T-helper 2 cell (primary cell): ENCODE measurements at regions not wholly inside any gene's neighbourhood (a gene's known extent, or its start where the extent isn't known, plus 50 kb on each side); places are given as distances from the start of the nearest gene placed in this dataset.

Experiments used
- DNase-seq, 5 experiments: peaks; one replicate each; pipeline versions ENCODE4 v3.0.0 to v3.0.0-alpha.2; 2012 to 2022

DNA sequence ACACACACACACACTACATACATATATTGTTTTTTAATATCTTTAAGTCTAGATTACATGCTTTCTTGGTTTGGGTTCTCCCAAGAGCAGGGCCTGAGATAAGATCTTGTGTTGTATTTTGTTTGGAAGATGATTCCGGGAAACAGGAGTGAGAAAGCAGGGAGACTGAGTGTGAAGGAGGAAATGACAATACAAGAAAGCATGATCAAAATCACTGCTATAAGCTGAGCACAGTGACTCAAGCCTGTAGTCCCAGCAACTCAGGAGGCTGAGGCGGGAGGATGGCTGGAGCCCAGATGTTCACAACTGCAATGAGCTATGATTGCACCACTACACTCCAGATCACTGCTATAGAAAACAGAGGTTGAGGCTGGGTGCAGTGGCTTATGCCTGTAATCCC is 267.6 kb downstream of the SKIDA1 start:
- DNase-seq: no peak

DNA sequence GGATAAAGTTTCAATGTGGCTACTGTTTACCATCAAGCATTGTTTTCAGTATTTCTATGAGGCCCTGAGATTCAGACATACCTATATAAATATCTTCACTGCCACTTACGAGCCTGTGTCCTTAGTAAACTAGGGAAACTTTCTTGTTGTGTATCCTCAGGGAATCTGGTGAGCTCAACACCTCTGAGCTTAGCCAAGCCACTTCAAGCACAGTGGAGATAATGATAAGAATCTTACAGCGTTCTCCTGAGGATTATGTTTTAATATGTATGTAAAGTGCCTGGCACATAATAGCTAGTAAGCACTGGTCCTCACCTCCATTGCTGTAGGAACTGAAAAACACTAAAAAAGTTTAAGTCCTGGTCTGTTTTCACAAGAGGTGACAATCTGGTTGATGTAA is 268.3 kb downstream of the SKIDA1 start:
- no peak for DNase-seq

DNA sequence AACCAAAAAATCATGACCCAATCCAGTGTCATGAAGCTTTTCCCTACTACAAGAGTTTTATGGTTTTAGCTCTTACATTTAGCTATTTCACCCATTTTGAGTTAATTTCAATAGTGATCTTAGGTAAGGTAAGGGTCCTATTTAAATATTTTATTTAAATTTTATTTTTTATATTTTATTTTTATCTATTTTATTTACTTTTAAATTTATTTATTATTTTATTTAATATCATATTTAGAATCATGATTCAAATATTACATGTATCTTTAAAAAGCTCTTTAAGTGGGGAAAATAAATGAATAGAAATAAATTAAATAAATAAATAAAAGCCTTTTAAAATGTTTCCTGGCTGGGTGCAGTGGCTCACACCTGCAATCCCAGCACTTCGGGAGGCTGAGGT is 276.0 kb downstream of the SKIDA1 start:
- no peak for DNase-seq

DNA sequence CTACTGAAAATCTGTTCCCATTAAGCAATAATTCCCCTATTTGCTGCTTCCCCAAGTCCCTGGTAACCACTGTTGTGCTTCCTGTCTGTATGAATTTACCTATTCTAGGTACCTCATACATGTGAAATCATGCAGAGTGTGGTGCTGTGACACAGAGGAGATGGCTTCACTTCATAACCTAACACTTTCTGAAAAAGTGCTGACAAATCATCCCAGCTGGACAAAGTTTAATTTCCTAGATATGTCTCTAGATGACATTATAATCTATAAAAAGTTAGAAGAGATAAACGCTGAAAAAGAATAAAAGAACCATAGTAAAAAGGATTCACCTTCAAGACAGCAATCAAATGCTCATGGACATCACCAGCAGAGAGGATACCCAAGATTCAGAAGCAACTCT is 277.9 kb downstream of the SKIDA1 start:
- DNase-seq: no peak

DNA sequence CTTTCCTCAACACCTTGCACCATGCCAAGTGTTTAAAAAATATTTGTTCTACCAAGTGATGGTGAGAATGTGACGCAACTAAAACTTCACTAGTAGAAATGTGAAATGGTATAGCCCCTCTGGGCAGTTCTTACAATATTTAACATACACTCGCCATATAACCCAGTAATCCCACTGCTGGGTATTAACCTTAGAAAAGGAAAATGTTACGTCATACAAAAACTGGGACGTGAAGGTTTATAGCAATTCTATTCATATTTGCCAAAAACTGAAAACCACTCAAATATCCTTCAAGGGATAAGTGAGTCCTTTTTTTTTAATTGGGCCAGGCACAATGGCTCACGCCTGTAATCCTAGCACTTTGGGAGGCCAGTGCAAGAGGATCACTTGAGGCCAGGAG is 279.3 kb downstream of the SKIDA1 start:
- no peak for DNase-seq

DNA sequence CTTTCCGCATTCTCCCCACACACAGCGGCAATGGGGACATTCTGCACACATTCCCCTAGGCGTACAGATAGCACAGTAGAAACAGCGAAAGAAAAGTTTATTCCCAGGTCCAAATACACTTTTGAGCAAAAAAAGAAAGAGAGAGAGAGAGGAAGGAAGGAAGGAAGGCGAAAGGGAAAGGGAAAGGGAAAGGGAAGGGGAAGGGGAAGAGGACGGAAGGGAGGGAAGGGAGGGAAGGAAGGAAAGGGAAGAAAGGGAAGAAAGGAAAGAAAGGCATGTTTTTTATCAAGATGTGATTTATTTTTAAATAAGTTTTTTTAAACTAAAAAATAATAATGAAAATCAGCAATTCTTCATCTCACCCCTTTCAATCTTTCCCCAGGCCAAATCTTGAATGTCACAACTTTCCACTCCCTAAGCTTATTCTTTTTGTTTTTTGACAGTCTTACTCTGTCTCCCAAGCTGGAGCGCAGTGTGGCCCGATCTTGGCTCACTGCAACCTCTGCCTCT is 281.7 kb downstream of the SKIDA1 start:
- DNase-seq: no peak

DNA sequence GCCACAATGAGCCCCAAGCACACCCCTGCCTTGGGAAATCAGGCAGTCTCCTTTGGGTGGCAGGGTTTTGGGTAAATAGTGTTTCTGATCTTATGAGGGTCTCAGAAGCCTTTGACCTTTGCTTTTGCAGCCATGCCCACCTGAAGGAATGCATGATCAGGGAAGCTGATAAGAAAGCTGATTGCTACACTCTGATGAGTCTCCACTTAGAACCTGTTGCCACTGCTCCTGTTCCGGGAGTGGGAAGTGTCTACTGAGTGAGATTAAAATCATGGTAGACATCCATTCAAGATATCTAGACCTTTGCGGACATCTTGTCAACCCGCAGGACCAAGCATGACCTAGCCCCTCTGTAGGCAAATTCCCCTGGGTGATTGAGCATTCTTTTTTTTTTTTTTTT is 282.6 kb downstream of the SKIDA1 start:
- DNase-seq: no peak

DNA sequence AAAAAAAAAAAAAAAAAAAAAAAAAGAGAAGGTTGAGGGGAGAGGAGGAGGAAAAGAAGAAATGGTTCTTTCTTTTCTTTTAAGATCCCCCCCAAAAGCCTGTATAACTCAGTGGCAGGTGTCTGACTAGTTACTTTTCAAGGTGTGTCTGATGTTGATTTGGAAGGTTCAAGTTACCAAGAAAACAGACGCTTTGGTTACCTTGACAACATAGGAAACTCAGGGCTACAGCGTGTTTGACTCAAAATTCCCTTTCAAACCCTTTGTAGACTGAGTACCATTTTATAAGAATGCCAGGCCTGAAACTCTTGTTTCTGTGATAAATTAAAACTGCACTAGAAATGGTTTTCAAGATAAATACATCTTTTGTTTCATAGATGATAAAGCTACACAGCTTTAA is 286.8 kb downstream of the SKIDA1 start:
- DNase-seq: no peak

DNA sequence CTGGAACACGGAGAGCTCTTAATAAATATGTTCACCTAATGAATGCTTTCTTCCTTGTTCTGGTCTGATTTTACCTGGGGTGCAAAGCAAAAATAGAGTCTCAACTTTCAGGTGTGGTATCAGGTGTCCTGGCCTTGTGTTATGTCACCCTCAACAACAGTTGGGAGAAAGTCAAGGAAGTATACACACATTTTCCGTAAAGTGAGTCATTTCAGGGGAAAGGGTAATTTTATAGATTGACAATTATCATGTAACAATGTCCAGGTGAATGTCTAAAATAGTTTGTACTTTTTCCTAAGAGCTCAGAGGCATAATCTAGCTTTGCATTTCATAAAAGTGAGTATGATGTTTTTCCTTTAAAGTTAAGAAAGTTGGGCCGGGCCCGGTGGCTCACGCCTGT is 287.4 kb downstream of the SKIDA1 start:
- DNase-seq: no peak

DNA sequence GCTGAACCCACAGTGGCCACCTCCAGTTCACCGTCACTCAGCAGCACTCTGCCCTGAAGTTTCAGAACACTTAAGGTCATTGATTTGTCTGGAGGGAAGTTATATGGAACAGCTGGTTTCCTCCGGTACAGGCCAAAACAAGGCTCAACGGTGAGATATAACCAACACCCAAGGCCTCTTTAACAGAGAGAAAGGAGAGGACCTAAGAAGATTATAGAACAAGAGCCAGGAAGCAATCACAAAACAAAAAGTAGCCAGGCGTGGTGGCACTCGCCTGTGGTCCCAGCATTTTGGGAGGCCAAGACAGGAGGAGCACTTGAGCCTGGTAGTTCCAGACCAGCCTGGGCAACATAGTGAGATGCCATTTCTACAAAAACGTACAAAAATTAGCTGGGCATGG is 290.7 kb downstream of the SKIDA1 start:
- DNase-seq: no peak

DNA sequence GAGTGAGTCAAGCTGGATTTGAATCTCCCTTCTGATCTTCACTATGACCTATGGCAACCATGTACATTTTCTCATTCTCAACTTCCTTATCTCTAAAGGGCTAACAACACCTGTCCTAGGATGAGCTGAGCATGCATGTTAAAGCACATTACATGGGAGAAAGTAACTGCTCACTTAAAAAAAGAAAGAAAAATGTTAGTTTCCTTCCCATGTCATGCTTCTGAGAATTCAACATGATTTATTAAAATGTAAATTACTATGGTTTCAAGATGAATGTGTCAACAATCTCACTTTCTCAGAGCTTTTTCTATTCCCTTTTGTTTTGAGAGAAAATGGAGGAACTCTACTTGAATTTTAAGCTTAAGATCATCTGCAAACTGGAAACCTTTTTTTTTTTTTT is 295.3 kb downstream of the SKIDA1 start:
- DNase-seq: no peak

DNA sequence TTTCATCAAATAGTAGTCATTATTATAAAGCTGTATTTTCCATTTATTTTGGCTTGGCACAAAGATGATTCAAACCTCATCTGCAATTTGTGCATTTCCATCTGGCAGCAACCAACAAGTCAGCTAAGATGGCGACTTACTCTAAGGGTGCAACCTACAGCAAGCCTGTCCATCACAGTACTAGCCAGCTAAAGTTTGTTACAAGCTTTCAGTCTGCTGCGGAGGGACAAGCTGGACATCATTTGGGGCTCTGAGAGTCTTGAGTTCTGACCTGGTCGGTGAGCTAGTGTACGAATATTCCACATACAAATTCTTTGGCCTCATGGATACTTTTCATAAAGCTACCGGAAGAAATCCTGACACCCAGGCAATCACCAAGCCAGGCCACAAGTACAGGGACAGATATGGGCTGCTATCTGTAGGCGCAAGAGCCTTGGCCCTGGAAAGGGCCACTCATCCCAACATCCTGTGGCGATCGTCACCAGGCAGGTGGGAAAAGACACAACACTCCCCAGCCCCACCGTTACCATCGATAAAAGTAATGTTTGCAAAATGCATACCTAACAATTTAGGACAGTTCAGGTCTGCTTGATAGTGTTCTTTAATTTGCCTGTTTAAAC is 307.6 kb downstream of the SKIDA1 start:
- no peak for DNase-seq

DNA sequence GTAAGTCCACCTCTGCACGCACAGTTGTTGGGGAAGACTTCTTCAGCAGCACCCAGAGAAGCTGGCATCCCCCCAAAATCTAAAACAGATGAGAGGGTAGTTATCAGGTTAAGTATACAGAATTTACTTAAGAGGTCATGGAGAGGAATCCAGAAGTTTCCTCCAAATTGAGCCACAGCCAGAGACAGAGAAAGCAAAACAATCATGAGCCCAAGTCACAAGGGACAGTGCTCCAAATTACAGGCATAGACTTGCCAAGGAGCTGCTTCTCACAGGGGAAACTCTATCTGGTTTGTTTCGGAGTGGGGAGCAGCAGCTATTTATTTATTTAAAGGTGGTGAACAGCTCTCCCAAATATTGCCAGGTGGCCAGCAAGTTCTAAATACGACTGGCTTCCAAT is 308.4 kb downstream of the SKIDA1 start:
- no peak for DNase-seq

DNA sequence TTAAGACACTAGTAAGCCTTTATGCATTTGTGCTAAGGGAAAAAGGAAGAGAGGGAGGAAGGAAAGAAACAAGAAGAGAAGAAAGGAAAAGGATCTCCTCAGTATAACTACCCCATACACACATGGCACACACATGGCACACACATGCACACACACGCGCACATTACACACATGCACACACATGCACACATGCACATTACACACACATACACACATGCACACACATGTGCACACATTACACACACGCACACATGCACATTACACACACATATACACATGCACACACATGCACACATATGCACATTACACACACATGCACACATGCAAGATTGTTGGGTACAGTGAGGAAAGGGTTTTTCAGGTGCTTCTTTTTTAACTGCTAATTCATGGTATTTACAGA is 311.2 kb downstream of the SKIDA1 start:
- no peak for DNase-seq

DNA sequence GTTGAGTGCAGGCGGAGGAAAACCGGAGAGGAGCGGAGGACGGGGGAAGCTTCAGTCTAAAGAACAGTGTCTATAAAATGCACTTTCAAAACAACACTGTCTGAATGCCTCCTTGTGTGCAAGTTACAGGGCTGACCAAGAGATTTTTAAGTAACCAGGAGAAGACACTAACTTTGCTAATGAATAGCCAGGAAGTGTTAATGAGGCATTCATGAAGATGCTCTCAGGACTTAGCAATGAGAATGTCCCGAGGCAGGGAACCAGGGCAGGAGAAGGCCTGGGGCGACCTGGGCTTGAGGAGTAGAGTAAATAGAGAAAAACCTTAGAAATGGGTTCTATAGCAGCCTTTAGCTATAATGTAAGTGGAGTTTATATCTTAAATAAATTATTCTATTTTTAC is 312.1 kb downstream of the SKIDA1 start:
- no peak for DNase-seq

DNA sequence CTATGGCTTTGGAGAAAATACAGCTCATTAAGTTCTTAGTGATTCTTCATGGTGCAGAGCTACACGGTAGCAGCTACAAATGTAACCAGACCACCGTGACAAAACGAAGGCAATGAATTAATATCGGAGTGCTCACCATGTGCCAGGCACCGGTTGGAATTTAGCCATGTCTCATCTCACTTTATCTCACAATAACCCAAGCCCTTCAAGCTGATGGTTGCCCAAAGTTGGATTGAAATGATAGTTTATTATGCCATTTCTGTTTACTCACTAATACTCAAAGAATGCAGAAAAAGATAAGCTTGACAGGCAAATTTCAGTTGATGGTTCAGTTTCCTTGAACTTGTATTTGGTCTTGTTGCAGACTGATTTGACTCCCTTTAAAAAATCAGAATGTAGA is 312.6 kb downstream of the SKIDA1 start:
- no peak for DNase-seq

DNA sequence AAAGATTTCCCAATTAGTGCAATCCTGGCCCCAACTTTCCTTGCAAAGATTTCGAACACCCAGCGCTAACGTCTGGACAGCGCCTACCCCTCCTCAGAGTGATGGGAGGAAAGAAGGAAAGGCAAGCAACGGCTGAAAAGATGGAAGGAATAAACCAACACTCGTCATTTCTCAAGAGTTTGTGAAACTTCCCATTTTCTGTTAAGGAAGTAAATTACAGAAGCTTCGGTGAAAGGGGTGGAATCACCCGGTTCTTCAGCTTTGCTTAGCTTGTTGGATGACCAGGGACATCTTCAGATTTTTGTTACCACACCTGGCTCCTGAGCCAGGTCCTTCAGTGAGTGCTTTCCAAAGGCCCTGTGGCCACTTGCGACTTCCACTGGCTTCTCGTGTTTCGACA is 313.1 kb downstream of the SKIDA1 start:
- no peak for DNase-seq

DNA sequence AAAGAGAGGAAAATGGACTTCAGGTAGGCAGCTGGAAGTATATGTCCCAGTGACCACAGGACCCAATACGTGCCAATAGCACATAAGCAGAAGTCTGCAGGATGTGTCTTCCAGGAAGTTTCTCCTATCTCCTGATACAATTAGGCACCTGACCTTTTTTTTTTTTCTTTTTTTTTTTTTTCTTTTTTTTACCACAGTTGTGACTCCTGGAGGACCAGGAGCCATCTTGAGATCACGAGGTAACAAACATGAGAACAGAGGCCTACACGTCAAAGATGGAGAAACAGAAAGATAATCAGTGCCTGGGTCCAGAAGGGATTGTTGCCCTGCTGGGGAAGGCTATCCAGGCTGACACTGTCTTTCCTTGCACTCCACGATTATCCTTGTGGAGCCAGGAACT is 312.4 kb upstream of the NEBL start:
- DNase-seq: no peak

DNA sequence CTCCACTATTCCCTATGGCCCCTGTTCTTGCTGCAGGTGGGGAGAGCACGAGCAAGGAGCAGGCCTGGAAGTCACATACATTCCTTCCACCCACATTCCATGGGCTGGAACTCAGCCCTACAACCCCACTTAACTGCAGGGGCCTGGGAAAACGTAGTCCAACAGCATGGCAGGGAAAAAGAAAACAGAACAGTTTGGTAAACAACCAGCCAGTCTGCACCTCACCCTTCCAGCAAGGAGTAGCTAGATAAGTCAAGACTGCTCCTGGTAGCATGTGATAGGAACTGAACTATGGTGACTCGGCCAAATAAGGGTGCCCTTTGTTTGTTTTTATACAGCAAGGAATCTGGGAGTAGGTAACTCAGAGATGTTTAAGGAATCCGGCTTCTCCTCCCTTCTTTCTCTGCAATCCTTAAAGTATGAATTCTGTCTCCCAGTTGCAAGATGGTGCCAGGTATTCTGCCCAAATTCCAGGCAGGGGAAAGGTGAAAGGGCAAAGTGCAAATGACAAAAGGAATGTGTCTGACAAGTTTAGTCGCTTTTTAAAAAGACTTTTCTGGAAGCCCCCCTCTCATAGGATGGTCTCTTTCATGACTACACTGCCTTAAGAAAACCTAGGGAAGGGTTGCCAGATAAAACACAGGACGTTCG is 311.7 kb upstream of the NEBL start:
- no peak for DNase-seq

DNA sequence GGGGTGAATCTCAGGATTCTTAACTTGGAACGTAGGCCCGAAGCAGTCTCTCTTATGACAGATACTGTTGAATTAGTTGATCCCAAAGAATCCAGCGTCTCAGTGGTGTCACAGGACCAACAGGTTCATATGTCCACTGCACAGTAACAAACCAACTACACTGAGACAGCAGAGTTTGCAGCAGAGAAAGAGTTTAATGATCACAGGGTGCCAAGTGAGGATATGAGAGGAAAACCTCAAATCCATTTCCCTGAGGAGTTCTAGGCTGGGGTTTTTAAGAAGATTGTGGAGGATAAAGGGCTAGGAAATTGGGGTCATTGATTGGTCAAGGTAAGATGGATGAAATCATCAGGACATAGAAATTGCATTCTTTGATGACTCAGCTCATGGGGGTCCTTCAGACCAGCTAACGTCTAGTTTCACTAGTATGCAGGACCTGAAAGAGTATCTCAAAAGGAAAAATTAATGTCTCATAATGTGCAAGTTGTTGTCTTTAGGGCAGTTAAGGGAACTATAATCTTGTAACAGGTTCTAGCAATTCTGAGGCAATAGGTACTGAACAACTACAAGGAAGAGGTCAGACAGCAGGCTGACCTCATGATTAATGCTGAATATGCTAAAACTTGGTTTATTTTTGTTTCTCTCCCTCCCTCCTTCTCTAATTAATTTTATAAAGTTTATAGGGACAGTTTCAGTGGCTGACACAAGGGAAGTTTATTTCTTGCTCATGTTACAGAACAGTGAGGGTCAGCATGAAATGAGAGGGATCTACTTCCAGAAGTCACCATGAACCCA is 310.9 kb upstream of the NEBL start:
- DNase-seq: no peak

DNA sequence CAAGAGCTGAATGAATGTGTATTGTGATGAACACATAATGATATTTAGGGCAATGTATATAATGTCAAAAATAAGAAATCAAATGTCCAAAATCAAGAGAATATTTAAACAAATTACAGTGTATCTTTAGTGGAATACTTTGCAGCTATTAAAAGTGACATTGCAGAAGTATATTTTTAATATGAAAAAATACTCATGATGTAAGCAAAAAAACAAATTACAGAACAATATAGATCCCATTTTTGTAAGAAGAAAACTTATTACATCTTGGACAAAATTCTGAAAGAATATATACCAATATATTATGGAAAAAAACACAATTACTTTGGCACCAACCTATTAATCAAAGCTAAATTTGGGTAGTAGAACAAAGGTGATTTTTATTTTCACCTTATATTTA is 308.2 kb upstream of the NEBL start:
- no peak for DNase-seq

DNA sequence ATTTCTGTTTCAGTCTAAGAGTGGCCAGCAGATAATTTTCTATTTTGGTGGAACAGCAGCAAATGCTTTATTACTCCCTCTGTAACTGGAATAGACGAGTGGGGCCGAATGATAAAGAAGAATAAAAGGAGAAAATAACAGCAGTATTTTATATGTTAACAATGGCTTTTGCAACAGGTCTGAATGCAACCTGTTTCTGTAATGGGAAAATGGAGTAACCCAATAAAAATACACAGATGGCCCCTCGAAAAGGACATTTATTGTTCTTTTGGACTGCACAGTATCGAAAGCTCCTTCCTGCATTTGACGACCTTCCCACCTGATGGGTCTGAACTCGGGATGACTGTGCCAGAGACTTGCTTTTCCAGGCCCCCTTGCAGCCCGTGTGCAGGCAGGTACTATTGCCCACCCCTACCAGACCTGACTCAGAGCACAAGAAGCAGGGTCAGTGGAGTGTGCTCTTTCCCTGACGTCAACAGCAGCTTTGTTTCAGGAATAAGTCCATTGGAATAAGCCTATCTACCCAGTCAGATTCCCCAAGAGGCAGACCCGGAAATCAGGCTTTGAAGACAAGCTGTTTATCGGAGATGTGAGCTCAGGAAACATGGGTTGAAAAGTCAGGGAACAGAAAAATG is 306.5 kb upstream of the NEBL start:
- DNase-seq: no peak

DNA sequence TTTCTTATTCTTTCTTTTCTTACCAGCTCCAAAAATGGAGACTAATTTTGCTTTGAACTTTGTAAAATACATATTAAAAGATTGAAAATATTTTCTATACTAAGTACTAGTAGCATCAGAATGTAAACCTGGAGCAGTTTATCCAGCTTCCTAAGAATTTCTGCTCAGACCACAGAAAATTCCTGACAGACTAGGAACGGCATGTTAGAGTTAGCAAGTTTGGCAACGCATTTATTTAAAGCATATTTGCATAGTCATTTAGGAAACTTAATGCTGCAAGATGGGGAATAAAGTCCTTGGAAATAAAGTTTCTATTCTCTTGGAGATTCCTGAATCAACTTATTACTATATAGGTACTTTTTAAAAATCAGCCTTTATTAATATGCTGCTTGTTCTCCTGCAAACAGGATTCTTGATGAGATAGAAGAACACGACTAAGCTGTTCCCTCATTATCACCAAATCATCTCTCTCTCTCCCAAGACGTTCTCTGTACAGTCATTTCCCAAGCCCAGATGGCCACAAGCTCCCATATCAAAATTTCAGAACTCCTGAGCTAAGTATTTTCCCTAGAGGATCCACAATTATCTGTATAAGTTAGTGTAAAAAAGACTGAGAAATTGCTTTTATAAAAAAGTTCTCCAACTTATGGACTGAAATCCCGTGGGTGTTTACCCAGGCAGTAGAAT is 305.8 kb upstream of the NEBL start:
- no peak for DNase-seq
